ENCODE measurements at regions not wholly inside any gene's neighbourhood (a gene's known extent, or its start where the extent isn't known, plus 50 kb on each side); places are given as distances from the start of the nearest gene placed in this dataset.

GRCh38 chr13:85665286-85665685 is 133.9 kb downstream of the SLITRK6 start:
- TF ChIP-seq, protein P1, sequence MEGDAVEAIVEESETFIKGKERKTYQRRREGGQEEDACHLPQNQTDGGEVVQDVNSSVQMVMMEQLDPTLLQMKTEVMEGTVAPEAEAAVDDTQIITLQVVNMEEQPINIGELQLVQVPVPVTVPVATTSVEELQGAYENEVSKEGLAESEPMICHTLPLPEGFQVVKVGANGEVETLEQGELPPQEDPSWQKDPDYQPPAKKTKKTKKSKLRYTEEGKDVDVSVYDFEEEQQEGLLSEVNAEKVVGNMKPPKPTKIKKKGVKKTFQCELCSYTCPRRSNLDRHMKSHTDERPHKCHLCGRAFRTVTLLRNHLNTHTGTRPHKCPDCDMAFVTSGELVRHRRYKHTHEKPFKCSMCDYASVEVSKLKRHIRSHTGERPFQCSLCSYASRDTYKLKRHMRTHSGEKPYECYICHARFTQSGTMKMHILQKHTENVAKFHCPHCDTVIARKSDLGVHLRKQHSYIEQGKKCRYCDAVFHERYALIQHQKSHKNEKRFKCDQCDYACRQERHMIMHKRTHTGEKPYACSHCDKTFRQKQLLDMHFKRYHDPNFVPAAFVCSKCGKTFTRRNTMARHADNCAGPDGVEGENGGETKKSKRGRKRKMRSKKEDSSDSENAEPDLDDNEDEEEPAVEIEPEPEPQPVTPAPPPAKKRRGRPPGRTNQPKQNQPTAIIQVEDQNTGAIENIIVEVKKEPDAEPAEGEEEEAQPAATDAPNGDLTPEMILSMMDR (IDR thresholded peaks at IDR 0.05): no peak
- TF ChIP-seq EZH2phosphoT487 (IDR thresholded peaks at IDR 0.05) (no peak), EZH2 (IDR thresholded peaks at IDR 0.05) (no peak)
